ENCODE measurements at regions not wholly inside any gene's neighbourhood (a gene's known extent, or its start where the extent isn't known, plus 50 kb on each side); places are given as distances from the start of the nearest gene placed in this dataset.

DNA sequence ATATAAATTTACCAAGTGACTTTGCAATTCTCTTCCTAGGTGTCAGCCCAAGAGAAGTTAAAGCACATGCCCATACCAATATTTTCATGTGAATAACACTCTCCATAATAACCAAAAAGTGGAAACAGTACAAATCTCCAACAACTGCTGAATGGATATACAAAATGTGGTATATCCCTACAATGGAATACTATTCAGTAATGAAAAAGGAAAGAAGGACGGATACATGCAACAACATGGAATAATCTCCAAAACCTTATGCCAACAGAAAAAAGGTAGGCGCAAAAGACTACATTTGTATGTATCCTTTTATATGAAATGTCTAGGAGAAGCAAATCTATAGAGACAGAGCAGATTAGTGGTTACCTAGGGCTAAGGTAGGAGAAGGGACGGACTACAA, 487.7 kb upstream of the ID4 start (continued):
- TF ChIP-seq, protein P1, sequence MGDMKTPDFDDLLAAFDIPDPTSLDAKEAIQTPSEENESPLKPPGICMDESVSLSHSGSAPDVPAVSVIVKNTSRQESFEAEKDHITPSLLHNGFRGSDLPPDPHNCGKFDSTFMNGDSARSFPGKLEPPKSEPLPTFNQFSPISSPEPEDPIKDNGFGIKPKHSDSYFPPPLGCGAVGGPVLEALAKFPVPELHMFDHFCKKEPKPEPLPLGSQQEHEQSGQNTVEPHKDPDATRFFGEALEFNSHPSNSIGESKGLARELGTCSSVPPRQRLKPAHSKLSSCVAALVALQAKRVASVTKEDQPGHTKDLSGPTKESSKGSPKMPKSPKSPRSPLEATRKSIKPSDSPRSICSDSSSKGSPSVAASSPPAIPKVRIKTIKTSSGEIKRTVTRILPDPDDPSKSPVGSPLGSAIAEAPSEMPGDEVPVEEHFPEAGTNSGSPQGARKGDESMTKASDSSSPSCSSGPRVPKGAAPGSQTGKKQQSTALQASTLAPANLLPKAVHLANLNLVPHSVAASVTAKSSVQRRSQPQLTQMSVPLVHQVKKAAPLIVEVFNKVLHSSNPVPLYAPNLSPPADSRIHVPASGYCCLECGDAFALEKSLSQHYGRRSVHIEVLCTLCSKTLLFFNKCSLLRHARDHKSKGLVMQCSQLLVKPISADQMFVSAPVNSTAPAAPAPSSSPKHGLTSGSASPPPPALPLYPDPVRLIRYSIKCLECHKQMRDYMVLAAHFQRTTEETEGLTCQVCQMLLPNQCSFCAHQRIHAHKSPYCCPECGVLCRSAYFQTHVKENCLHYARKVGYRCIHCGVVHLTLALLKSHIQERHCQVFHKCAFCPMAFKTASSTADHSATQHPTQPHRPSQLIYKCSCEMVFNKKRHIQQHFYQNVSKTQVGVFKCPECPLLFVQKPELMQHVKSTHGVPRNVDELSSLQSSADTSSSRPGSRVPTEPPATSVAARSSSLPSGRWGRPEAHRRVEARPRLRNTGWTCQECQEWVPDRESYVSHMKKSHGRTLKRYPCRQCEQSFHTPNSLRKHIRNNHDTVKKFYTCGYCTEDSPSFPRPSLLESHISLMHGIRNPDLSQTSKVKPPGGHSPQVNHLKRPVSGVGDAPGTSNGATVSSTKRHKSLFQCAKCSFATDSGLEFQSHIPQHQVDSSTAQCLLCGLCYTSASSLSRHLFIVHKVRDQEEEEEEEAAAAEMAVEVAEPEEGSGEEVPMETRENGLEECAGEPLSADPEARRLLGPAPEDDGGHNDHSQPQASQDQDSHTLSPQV (IDR thresholded peaks at IDR 0.05) = no peak
- TF ChIP-seq YBX1 (IDR thresholded peaks at IDR 0.05) (no peak), NBN (IDR thresholded peaks at IDR 0.05) (no peak), DPF2 (IDR thresholded peaks at IDR 0.05) (no peak), NFXL1 (IDR thresholded peaks at IDR 0.05; ENCODE audit: borderline replicate concordance) (no peak), ZNF24 (IDR thresholded peaks at IDR 0.05) (no peak), NR2F1 (conservative IDR thresholded peaks at IDR 0.05) (no peak), LARP7 (IDR thresholded peaks at IDR 0.05) (no peak), EED (IDR thresholded peaks at IDR 0.05; ENCODE audit: low read depth) (no peak)
- TF ChIP-seq, protein P2, sequence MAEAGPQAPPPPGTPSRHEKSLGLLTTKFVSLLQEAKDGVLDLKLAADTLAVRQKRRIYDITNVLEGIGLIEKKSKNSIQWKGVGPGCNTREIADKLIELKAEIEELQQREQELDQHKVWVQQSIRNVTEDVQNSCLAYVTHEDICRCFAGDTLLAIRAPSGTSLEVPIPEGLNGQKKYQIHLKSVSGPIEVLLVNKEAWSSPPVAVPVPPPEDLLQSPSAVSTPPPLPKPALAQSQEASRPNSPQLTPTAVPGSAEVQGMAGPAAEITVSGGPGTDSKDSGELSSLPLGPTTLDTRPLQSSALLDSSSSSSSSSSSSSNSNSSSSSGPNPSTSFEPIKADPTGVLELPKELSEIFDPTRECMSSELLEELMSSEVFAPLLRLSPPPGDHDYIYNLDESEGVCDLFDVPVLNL (IDR thresholded peaks at IDR 0.05; ENCODE audit: low read depth, low read length) = no peak
- TF ChIP-seq, protein P3, sequence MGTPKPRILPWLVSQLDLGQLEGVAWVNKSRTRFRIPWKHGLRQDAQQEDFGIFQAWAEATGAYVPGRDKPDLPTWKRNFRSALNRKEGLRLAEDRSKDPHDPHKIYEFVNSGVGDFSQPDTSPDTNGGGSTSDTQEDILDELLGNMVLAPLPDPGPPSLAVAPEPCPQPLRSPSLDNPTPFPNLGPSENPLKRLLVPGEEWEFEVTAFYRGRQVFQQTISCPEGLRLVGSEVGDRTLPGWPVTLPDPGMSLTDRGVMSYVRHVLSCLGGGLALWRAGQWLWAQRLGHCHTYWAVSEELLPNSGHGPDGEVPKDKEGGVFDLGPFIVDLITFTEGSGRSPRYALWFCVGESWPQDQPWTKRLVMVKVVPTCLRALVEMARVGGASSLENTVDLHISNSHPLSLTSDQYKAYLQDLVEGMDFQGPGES (IDR thresholded peaks at IDR 0.05) = no peak

Measured in GM12878 (cell line).